ENCODE measurements at regions not wholly inside any gene's neighbourhood (a gene's known extent, or its start where the extent isn't known, plus 50 kb on each side); places are given as distances from the start of the nearest gene placed in this dataset.

GRCh38 chr12:124475295-124476010 lies 92.0 kb downstream of the NCOR2 start:
- TF ChIP-seq CTCF (IDR thresholded peaks at IDR 0.05) (no peak), POLR2A (IDR thresholded peaks at IDR 0.05) (no peak)

All from right lobe of liver (tissue), 4 donors.